Breast epithelium (tissue), 4 donors: ENCODE measurements at regions not wholly inside any gene's neighbourhood (a gene's known extent, or its start where the extent isn't known, plus 50 kb on each side); places are given as distances from the start of the nearest gene placed in this dataset.

Experiments used
- DNase-seq, 2 donors: peaks; one replicate each; pipeline ENCODE4 v3.0.0-alpha.2; 2019; ENCODE audit warnings: low spot score in 2 of 2
- H3K27ac ChIP-seq, 2 donors: fragments of 200-600 bp; sonication (generic) in 1 of 2; one replicate each; pipeline ENCODE4 v1.5.1; 2016 to 2019; ENCODE audit warnings: mild to moderate bottlenecking in 1 of 2
- H3K27me3 ChIP-seq, 2 donors: fragments of 200-600 bp; sonication (generic) in 1 of 2; one replicate each; pipeline versions ENCODE4 v1.5.1 to v1.6.0; 2017 to 2019; ENCODE audit warnings: control low read depth in 1 of 2, mild to moderate bottlenecking in 1 of 2
- H3K36me3 ChIP-seq: fragments of 200-600 bp; one replicate; pipeline ENCODE4 v1.5.1; 2019
- H3K4me1 ChIP-seq, 2 donors: fragments of 200-600 bp; sonication (generic); one replicate each; pipeline ENCODE4 v1.5.1; 2016 to 2019; ENCODE audit warnings: control low read depth in 1 of 2
- H3K4me3 ChIP-seq, 3 donors: fragments of 200-600 bp; sonication (generic); 1 replicate in 2 of 3; 2 replicates in 1 of 3; pipeline ENCODE4 v1.5.1; 2016 to 2019; ENCODE audit warnings: mild to moderate bottlenecking in 3 of 3, moderate library complexity in 2 of 3
- H3K9me3 ChIP-seq, 2 donors: fragments of 200-600 bp; sonication (generic) in 1 of 2; one replicate each; pipeline ENCODE4 v1.5.1; 2016 to 2019; ENCODE audit warnings: control low read depth in 1 of 2
- POLR2A ChIP-seq: fragments of 450-650 bp; IDR thresholded peaks from one replicate; pipeline ENCODE4 v1.6.1; 2016; ENCODE audit warnings: antibody characterized with exemption, mild to moderate bottlenecking, moderate library complexity
- POLR2AphosphoS5 ChIP-seq, 3 donors: sonication (generic); formaldehyde crosslinking; IDR thresholded peaks; one replicate each; pipeline ENCODE4 v1.6.1; 2017; ENCODE audit warnings: antibody characterized with exemption in 3 of 3
- intact Hi-C: fragments of 100-400 bp; cut with DNase I; formaldehyde crosslinking; loops from one replicate; pipeline ENCODE4 v1.15.1; 2023; ENCODE audit warnings: low total_unique reads
- TF ChIP-seq, protein P1 (sequence below), 3 donors: fragments of 450-650 bp; IDR thresholded peaks; one replicate each; pipeline ENCODE4 v1.5.1; 2016 to 2017; ENCODE audit warnings: antibody characterized with exemption in 3 of 3, mild to moderate bottlenecking in 3 of 3, moderate library complexity in 3 of 3

DNA sequence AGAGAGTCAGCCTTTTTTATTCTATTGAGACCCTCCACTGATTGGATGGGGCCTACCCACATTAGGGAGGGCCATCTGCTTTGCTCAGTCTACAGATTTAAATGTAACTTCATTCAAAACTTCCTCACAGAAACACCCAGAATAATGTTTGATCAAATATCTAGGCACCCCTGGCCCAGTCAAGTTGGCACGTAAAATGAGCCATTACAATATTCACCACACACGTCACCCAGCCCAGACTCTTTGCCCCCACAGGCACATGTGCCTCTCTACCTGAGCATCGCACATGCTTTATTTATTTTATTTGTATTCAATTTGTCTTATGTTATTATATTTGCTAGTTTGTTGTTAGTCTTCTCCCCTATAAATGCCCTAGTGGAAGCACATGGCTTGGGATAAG is 70.9 kb upstream of the EYA2 start:
- no peaks in the 10 kb centered on the region for H3K36me3 ChIP-seq
- H3K4me1 ChIP-seq: no peaks in the 10 kb centered on the region

DNA sequence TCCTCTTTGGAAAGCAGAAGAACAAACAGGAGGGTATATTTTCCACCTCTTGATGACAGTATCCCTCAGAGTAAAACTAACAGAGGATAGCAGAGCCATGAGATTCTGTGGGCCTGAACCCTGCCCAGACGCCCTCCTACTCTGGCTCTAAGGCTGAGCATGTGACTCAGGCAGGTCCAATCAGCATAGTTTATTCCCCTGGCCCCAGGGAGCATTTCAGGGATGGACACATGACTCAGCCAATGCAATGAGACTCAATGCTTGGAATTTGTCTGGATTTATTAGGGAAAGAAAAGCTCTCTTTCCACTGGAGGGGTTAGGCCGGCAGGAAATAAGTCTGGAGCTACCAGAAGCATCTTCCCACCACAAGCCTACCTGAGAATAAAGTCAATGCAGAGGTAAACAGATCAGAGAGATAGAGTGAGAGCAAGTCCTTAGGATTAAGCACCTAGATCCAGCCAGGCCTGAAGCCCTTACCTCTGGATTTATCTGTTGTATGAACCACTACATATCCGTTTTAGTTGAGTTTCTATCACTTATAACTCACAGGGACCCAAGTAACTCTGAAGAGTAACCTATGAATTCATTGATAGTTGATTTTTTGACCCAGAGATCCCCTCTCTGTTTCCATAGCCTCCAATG is 68.2 kb upstream of the EYA2 start:
- no peak for TF ChIP-seq POLR2AphosphoS5 (IDR thresholded peaks at IDR 0.05)
- TF ChIP-seq POLR2A: no peak
- TF ChIP-seq, protein P1, sequence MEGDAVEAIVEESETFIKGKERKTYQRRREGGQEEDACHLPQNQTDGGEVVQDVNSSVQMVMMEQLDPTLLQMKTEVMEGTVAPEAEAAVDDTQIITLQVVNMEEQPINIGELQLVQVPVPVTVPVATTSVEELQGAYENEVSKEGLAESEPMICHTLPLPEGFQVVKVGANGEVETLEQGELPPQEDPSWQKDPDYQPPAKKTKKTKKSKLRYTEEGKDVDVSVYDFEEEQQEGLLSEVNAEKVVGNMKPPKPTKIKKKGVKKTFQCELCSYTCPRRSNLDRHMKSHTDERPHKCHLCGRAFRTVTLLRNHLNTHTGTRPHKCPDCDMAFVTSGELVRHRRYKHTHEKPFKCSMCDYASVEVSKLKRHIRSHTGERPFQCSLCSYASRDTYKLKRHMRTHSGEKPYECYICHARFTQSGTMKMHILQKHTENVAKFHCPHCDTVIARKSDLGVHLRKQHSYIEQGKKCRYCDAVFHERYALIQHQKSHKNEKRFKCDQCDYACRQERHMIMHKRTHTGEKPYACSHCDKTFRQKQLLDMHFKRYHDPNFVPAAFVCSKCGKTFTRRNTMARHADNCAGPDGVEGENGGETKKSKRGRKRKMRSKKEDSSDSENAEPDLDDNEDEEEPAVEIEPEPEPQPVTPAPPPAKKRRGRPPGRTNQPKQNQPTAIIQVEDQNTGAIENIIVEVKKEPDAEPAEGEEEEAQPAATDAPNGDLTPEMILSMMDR (IDR thresholded peaks at IDR 0.05): no peak
- no peaks in the 10 kb centered on the region for H3K27me3 ChIP-seq
- H3K27ac ChIP-seq: no peak overlapping the region
- H3K36me3 ChIP-seq: no peaks in the 10 kb centered on the region
- H3K4me3 ChIP-seq: no peak overlapping the region
- intact Hi-C loops: no loop called here
- no peaks in the 10 kb centered on the region for H3K4me1 ChIP-seq
- no peak for DNase-seq
- H3K9me3 ChIP-seq: no peaks in the 10 kb centered on the region

More for the DNA sequence above, 70.9 kb upstream of the EYA2 start:
- Histone ChIP-seq H3K9me3 (no peaks in the 10 kb centered on the region), H3K27ac (peak overlapping the region in 1 of 2 donors; percentile 3), H3K27me3 (no peaks in the 10 kb centered on the region), H3K4me3 (no peak overlapping the region)
- TF ChIP-seq POLR2A (no peak), POLR2AphosphoS5 (IDR thresholded peaks at IDR 0.05) (no peak)
- TF ChIP-seq, protein P1 (IDR thresholded peaks at IDR 0.05): no peak
- DNase-seq: no peak
- intact Hi-C loops: no loop called here

DNA sequence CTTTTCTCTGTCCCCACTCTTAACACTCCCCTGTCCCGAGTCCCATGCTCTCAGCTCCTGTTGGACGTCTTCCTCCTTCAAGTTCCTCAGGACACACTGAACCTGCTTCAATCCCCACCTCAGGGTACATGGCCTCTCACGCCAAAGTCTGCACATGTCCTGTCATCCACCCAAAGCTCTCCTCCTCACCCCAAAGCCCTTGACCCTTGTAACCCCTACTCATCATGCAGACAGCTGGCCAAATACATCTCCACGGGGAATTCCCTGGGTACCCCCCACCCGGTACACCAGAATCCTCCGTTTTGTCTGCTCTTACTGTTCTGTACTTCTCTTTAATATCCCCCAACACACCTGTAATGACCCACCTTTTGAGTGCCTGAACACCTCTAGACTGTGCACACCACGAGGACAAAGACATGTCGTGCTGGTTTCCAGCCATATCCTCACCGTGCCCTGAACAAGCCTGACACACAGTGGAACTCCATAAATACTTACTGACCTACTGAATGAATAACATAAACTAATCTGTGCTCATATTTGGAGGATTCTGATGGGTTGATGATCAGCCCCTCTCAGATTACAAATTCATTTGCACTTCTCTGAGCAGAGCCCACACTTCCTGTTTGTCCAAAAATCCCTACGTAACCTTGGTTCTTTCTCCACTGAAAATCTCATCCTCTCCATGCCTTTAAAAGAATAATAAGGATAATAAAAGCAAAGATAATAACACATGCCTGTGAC is 66.8 kb upstream of the EYA2 start:
- H3K36me3 ChIP-seq: no peaks in the 10 kb centered on the region
- H3K4me1 ChIP-seq: no peaks in the 10 kb centered on the region
- H3K9me3 ChIP-seq: no peaks in the 10 kb centered on the region
- H3K27ac ChIP-seq: no peak overlapping the region
- TF ChIP-seq POLR2A (no peak), POLR2AphosphoS5 (IDR thresholded peaks at IDR 0.05) (no peak)
- TF ChIP-seq, protein P1 (IDR thresholded peaks at IDR 0.05): no peak
- H3K4me3 ChIP-seq: no peak overlapping the region
- H3K27me3 ChIP-seq: no peaks in the 10 kb centered on the region
- intact Hi-C loops: no loop called here
- DNase-seq: no peak

DNA sequence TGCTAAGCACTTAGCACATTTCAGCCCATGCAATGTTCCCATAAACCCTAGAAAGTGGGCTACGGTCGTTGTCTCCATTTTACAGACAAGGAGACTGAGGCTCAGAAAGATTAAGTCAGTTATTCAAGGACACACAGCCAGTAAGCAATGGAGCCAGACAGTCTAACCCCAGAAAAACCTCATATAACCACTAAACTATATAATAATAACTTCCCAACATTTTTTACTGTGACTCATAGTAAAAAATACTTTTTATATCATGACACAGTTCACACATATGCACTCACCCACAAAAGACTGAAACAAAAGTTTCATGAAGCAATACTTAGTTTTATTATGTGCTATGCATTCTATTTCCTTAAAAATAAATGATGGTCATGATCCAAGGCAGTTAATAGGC is 66.2 kb upstream of the EYA2 start:
- no peaks in the 10 kb centered on the region for H3K4me1 ChIP-seq
- no peaks in the 10 kb centered on the region for H3K9me3 ChIP-seq
- no peaks in the 10 kb centered on the region for H3K36me3 ChIP-seq
- no peak overlapping the region for H3K4me3 ChIP-seq
- H3K27ac ChIP-seq: no peak overlapping the region
- H3K27me3 ChIP-seq: no peaks in the 10 kb centered on the region
- DNase-seq: no peak
- TF ChIP-seq, protein P1 (IDR thresholded peaks at IDR 0.05): no peak
- no peak for TF ChIP-seq POLR2AphosphoS5 (IDR thresholded peaks at IDR 0.05)
- no peak for TF ChIP-seq POLR2A
- intact Hi-C loops: no loop called here

DNA sequence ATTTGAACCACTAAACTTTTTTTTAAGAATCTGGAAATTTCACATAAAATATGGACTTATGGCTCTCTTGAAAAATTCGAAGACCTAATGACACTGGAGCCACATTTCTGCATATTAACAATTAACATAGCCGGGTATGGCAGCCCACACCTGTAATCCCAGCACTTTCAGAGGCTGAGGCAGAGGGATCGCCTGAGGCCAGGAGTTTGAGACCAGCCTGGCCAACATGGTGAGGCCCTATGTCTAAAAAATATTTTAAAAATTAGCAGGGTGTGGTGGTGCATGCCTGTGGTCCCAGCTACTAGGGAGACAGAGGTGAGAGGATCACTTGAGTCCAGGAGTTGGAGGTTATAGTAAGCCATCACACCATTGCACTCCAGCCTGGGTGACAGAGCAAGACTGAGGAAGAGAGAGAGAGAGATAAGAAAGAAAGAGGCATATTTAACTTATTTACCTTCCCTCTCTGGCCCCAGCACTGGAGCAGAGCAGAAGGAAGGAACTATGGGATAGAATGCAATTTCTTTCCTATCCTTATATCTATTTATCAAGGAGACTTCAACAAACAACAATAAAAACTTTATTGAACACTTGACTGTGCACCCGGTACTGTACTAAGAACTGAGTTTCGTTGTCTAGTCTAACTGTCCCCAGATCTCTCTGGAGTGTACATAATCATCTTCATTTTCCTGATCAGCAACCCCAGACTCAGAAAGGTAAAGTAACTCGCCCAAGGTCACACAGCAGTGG is 63.6 kb upstream of the EYA2 start:
- H3K27me3 ChIP-seq: no peaks in the 10 kb centered on the region
- no peak for TF ChIP-seq POLR2AphosphoS5 (IDR thresholded peaks at IDR 0.05)
- no peak for TF ChIP-seq POLR2A
- TF ChIP-seq, protein P1 (IDR thresholded peaks at IDR 0.05): no peak
- no peak overlapping the region for H3K27ac ChIP-seq
- intact Hi-C loops: no loop called here
- H3K9me3 ChIP-seq: no peaks in the 10 kb centered on the region
- no peak overlapping the region for H3K4me3 ChIP-seq
- no peaks in the 10 kb centered on the region for H3K4me1 ChIP-seq
- no peak for DNase-seq
- no peaks in the 10 kb centered on the region for H3K36me3 ChIP-seq
